NCI-H1694 treated with DMSO at 0.1 percent for 48 hours (cell line): ENCODE measurements at regions not wholly inside any gene's neighbourhood (a gene's known extent, or its start where the extent isn't known, plus 50 kb on each side); places are given as distances from the start of the nearest gene placed in this dataset.

Experiments used
- DNase-seq: peaks from one replicate; lab custom pipeline; 2025; lab: John Stamatoyannopoulos, UW

DNA sequence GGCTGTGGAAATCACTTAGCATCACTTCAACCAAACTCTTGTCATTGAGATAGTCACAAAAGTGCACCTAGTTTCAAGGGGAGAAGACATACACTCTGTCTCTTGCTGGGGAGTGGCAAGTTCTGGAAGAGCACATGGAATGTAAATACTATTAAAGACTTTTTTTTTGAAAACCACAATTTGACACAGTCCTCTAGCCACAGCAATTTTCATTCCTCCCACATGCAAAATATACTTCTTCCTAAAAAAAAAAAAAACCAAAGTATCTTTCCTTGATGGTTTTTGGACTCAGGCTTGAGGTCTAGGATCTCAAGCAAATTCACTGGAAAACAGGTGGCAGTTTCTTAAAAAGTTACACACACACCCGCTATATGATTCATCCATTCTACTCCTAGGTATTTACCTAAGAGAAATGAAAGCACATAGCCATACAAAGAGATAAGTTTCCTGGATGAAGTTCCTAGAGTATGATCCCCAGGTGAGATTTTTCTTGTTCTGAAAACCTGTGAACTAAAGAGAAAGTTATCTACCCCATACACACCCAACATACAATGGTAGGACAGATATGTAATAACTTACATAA lies 295.8 kb downstream of the SP3 start:
- no peak for DNase-seq

DNA sequence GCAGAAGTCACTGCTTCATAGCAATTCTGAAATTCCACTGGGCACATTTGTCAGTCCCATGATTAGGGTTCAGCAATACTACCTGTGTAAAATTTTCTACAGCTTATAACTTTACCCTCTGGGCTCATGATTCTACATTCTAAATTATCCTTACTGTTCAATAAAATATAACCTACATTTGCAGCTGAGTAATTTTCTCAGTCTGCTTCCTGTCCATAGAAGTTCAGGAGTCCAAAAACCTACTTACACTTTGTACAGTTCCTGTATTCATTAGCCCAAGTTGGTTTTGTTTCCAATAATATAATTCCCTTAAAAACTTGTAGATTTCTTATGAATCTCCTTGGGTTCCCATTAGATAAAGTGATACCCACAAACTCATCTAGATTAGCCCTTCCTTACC lies 295.3 kb downstream of the SP3 start:
- no peak for DNase-seq

DNA sequence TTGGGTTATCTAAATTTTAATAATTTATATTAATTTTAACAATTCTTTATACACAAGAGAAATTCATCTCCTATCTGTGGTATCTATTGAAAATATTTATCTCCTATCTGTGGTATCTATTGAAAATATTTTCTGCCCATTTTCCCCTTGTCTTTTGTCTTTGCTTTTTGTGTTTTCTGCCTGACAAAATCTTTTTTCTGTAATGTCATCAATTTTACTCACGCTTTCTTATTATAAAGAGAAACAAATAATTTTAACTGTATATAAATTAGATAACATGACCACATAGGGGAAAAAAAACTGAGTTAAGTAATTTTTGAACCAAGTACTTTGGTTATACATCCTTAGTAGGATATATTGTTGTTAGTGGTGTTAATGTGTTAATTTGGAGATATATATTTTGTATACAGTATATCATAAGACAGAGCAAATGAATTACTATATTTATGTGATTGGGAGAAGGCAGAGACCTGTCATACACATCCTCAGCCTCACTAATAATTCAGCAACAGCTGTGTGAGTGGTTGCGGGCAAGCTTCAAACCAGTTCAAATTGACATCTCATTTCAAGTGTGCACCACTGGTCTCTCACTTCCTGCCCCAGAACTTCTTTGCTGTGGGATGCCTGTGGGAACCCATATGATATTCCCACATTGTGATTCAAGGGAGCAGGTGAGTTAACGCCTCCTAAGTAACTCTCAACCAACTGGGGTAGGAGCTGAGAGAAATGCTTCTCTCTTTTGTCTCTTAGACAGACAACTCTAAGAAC lies 292.4 kb downstream of the SP3 start:
- DNase-seq, result peak; percentile 70

DNA sequence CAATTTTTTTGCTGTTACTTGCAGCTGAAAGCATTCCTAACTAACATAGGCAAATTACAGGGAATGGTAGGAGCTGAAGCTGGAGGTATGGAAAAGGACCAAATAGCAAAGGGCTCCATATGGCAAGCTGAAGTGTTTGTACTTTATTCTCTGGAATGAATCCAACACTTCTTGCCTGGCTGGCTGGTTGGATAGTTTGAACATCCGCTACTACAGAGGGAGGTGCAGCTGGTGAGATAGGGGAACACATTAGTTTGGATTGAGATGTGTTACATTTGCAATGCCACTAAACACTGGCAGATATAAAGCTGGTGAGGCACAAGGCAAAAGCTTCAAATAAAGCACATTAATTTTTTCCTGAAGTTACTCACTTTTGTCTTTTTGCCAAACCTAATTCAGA lies 291.5 kb downstream of the SP3 start:
- DNase-seq, result peak; percentile 99

GRCh38 chr2:173676647-173677046 lies 288.5 kb downstream of the SP3 start:
- DNase-seq, result no peak

- no peak for DNase-seq
These were observed 287.0 kb downstream of the SP3 start for GRCh38 chr2:173678186-173678585.

GRCh38 chr2:173680574-173680973 lies 284.6 kb downstream of the SP3 start:
- no peak for DNase-seq

GRCh38 chr2:173681881-173682650 lies 283.1 kb downstream of the SP3 start:
- no peak for DNase-seq

DNA sequence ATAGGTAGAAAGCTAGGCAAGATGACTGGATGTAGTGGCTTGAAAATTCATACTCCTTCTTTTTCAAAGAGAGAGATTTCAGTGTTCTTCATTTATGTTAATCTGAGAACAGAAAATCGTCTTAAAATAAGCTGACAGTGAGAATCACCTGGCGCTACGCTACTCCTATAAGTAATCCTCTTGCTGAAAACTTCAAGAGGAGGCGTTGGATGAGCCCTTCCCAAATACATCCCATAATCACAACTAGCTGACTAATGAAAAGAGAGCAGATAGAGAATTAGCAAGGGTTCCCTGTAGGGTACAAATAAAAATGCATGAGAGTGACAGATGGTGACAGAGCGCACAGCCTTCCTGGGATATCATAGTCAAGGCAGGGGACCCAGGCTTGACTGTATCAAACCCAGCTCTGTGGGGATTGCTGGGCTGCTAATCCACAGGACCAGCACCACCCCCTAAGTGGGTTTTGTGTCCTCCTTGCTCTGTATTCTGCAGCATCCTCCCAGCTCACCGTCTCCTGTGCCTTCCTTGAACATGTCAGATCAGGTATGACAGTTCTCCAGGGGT lies 280.2 kb downstream of the SP3 start:
- peak; percentile 73 for DNase-seq

- DNase-seq, result no peak
These were observed 274.8 kb downstream of the SP3 start for GRCh38 chr2:173690349-173690748.

GRCh38 chr2:173692068-173692467 lies 273.1 kb downstream of the SP3 start:
- DNase-seq, result no peak

DNA sequence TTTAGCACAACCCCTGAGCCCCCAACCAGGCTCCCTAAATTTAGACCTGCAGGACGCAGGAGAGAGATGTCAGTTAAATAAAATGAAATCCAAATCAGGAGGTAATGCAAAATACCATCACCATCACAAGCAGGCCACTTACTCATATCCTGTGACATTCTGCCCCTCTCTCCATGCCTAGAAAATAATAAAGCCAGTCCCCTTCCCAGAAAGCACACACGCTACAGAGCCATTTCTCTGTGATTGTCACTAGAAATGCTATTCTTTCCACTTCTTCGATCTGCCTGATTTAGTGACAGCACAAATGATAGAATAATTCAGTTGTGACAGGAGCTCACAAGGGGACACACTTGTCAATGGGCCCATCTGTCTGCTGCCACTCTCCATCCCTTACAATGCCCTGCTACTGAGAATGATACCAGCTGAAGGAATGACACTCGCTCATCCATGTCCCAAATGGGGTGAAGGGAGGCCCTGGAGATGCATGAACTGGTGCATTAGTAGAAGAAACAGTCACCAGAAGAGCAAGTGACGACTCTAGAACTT lies 272.1 kb downstream of the SP3 start:
- no peak for DNase-seq

- peak; percentile 99 for DNase-seq
These were observed 268.9 kb downstream of the SP3 start for GRCh38 chr2:173696274-173696673.

GRCh38 chr2:173697929-173698328 lies 267.2 kb downstream of the SP3 start:
- DNase-seq, result no peak

- DNase-seq, result peak; percentile 83
These were observed 259.5 kb downstream of the SP3 start for GRCh38 chr2:173705656-173706055.

DNA sequence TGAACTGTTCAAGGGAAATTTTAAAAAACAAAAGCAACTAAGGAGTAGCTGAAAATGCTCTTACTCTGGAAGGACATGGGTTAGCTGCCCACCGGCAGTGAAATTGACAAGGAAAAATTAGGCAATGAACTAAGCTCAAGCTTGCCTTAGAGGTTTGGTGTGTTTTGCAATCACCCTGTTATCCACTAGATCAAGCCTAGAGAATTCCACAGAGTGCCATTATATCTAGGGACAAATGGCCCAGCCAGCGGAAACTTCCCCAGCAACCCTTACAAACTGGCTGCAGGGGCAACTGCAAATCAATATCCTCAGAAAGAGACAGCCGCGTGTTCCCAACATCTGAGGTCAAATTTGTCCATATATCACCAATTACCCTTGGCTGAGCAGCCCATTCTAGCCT lies 258.2 kb downstream of the SP3 start:
- DNase-seq, result no peak

DNA sequence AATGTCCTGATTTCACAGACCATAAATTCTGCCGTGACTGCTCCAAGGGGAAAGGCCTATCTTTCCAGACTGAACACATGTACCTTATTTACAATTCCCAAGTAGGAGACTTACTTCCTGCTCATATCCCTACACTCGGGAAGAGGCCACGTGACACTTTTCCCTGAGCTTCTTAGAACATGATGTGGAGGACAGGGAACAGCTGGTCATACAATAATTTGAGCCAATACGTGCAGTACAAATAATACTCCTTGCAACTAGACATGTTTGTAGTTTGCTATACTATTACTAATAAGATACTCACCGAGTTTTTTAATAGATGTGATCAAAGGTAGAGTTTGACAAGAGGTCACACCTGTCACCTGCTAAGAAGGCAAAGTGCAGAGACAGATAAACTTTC lies 256.4 kb downstream of the SP3 start:
- DNase-seq, result no peak

DNA sequence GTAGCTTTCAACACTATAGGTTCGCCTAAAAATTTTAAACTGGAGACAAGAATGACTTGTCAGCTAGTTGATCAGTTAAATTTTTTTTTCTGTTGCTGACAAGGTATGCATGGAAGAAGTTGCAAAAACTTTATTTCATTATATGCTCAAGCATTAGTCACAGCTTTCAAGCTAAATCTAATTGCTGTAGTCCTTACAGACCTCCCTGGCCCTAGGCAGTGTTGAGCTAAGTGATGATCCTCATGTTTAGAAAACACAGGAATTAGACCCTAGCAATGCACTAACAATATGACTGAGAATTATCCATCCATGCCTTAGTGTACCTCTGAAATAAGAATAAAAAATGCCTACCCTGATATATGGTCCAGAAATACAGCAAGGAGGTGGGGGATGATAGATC lies 253.4 kb downstream of the SP3 start:
- DNase-seq, result no peak

GRCh38 chr2:173713904-173714555 lies 251.1 kb downstream of the SP3 start:
- DNase-seq, result peak; percentile 80

GRCh38 chr2:173715441-173715840 lies 249.7 kb downstream of the SP3 start:
- peak; percentile 83 for DNase-seq

DNA sequence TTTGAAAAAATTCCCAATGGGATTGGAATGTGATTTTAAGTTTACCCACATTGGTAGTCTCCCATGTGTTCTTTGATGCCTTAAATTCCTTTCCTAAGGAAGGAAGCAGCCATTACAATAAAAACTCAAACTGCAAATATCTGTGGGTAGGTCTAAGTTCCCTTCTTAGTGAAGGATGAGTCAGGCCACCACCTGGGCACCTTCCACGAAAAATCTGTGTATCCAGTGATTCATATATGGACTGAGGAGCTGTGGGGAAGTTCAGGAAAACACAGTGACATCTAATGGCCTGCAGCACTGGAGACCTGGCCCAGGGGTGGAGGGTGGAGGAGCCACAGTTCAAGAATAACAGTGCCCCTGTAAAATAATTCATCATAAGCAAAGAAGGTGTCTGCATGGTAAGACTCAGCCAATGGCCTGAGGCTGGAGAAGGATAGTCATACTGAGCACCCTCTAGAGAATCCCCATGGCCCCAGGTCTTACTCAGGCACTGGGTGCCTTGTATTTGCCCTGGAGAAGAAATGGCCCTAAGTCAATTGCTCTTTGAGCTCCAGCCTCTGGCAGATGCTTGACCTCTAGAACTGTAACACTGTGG lies 248.6 kb downstream of the SP3 start:
- no peak for DNase-seq

DNA sequence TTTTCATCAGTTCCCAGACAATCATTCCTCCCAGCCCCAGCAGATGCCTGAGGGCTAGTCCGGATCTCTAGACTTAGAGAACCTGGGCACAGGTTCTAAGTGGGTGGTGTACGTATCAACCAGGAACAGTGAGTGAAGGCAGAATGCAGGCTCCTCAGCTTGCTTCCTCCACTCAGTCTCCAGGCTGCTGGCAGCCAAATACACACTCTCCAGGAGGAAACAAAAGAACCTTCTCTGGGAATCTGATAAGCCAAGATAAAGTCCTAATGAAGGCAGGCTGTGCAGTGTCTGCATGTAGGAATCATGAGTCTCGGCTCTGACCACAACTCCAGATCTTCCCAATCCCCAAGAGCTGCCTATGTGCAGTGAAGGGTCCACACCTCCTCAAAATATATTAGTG lies 245.7 kb downstream of the SP3 start:
- DNase-seq, result no peak
